GM12891 (cell line): ENCODE measurements at regions not wholly inside any gene's neighbourhood (a gene's known extent, or its start where the extent isn't known, plus 50 kb on each side); places are given as distances from the start of the nearest gene placed in this dataset.

ENCODE experiments used
- POLR2A ChIP-seq: IDR thresholded peaks from 2 replicates; pipeline ENCODE4 v1.6.1; 2011; ENCODE audit warnings: low read depth, low read length, control low read depth
- POLR2AphosphoS5 ChIP-seq: IDR thresholded peaks from 2 replicates; pipeline ENCODE4 v1.6.1; 2011; ENCODE audit warnings: low read depth, low read length, control low read depth
- SPI1 ChIP-seq: IDR thresholded peaks from 2 replicates; pipeline ENCODE4 v1.6.1; 2011; ENCODE audit warnings: low read depth, low read length, control low read depth
- TAF1 ChIP-seq: IDR thresholded peaks from 2 replicates; pipeline ENCODE4 v1.6.1; 2011; ENCODE audit warnings: low read depth, low read length, control low read depth

DNA sequence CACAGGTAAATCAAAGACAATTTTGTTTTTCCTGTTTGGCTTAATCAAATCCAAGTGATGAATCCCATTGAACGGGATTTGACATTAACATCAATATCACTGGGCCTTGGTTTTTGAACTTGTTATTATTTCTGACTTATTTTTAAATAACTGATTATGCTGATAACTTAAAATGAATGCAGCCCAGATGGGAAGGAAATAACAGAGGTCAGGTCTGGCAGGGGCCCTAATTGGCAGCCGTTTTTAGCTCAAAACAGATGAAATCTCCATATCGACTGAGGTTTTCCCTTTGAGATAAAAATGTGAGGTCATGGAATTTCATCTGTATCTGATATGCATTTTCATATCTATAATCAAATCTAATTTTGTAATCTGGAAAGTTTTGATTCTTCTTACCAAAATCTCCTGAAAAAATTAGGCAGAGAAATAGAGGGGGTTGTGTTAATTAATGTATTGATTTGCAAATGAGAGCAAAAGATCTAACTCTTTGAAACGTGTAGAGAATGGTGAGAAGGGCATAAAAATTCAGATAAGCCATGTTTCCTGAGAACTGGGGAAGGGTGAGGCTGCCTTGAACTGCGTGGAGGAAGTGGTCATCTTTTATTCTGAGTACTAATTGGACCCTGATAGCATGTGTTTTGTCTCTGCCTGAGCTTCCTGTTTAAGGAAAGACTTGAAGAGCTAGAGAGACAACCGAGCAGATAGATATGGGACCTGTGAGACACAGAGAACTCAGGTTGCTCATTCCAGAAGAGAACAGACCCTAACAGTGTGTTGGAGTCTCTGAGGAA is 98.2 kb upstream of the C1QTNF9B start:
- TF ChIP-seq POLR2A = no peak
- TF ChIP-seq TAF1 = no peak
- TF ChIP-seq POLR2AphosphoS5 = no peak
- no peak for TF ChIP-seq SPI1
